ENCODE measurements at regions not wholly inside any gene's neighbourhood (a gene's known extent, or its start where the extent isn't known, plus 50 kb on each side); places are given as distances from the start of the nearest gene placed in this dataset.
"Not testable (repeated sequence)": the region's sequence is repeated elsewhere in the genome, so short reads cannot be mapped to it uniquely, and the experiment has no call there.

DNA sequence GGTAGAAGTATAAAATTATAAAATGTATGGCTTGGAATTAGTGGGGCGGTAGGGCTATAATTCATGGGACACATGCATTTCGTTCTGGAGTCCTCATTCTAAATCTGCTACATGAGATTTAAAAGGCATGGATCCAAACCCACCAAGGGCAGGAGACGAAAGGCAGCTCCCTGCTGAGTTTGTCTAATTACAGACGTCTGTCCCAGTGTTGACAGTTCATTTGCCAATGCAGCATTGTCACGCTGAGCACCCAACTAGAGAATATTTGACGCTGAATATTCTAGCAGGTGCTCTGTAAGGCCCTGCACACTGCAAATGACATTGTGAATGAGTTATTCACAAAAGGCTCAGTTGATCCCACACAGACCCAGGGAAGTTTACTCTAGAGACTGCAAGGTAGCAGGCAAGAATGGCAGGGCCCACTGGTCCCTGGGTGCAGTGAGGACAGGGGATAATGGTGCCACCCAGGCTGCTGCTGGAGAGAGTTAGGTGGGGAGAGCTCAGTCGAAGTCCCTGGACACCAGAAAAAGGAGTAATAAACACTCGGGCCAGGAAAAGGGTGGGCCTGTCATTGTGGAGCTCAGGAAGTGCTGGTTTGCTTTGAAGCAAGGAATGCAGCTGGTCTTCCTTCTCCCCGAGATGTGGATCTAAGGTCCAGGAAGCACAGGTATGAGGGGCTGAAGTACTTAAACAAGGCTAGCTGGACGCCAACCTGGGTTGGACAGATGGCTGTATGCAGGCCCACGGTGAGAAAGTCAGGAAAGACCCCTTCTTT, 75.0 kb upstream of the JCAD start:
- CTCF ChIA-PET, result interaction anchor here (0.7 kb wide), 1 partner anchor 19 kb away, joined by 3 read pairs; no protein-coding TSS in a partner anchor
- DNase-seq, result no peak

DNA sequence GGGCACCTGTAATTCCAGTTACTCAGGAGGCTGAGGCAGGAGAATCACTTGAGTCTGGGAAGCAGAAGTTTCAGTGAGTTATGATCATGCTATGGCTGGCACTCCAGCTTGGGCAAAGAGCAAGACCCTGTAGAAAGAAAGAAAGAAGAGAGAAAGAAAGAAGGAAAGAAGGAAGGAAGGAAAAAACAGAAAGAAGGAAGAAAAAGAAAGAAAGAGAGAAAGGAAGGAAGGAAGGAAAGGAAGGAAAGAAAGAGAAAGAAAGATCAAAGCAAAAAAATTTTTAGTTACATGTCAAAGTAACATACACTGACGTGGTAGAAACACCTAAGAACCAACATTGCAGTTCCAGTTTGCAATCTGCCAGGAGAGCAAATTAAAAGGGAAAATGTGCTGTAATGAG, 73.8 kb upstream of the JCAD start:
- Mint-ChIP-seq H3K4me3 (no peak overlapping the region), H3K9me3 (no peaks in the 10 kb centered on the region), H3K4me1 (no peaks in the 10 kb centered on the region), H3K36me3 (no peaks in the 10 kb centered on the region), H3K27me3 (peaks cover 38% of the 10 kb centered on the region), H3K27ac (no peak overlapping the region)
- no peak for DNase-seq
- CTCF ChIA-PET, result no interaction called here

More for the DNA sequence above, 75.0 kb upstream of the JCAD start:
- Mint-ChIP-seq H3K36me3 (no peaks in the 10 kb centered on the region), H3K4me1 (no peaks in the 10 kb centered on the region), H3K27me3 (peaks cover 44% of the 10 kb centered on the region), H3K4me3 (no peak overlapping the region), H3K27ac (no peak overlapping the region), H3K9me3 (no peaks in the 10 kb centered on the region)

- H3K36me3 Mint-ChIP-seq, H3K4me3 Mint-ChIP-seq, H3K4me1 Mint-ChIP-seq, H3K9me3 Mint-ChIP-seq, CTCF ChIA-PET, H3K27ac Mint-ChIP-seq, DNase-seq: not testable (repeated sequence)
- H3K27me3 Mint-ChIP-seq, result peaks cover 44% of the 10 kb centered on the region
These were observed 72.0 kb upstream of the JCAD start for GRCh38 chr10:30131369-30131768.

DNA sequence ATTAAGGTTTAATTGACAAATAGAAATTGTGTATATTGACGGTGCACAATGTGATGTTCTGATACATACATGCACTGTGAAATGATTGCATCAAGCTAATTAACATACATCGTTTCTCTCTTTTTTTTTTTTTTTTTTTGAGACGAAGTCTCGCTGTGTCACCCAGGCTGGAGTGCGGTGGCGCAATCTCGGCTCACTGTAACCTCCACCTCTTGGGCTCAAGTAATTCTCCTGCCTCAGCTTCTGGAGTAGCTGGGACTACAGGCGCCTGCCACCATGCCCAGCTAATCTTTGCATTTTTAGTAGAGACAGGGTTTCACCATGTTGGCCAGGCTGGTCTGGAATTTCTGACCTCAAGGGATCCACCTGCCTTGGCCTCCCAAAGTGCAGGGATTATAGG, 69.9 kb upstream of the JCAD start:
- DNase-seq, H3K4me3 Mint-ChIP-seq, H3K36me3 Mint-ChIP-seq, H3K4me1 Mint-ChIP-seq, CTCF ChIA-PET, H3K9me3 Mint-ChIP-seq, H3K27ac Mint-ChIP-seq: not testable (repeated sequence)
- peaks cover 42% of the 10 kb centered on the region for H3K27me3 Mint-ChIP-seq

GRCh38 chr10:30127120-30127541, 67.7 kb upstream of the JCAD start:
- Mint-ChIP-seq H3K9me3 (no peaks in the 10 kb centered on the region), H3K4me3 (no peak overlapping the region), H3K27me3 (peaks cover 28% of the 10 kb centered on the region), H3K4me1 (no peaks in the 10 kb centered on the region), H3K36me3 (no peaks in the 10 kb centered on the region), H3K27ac (no peak overlapping the region)
- CTCF ChIA-PET, result no interaction called here
- no peak for DNase-seq

DNA sequence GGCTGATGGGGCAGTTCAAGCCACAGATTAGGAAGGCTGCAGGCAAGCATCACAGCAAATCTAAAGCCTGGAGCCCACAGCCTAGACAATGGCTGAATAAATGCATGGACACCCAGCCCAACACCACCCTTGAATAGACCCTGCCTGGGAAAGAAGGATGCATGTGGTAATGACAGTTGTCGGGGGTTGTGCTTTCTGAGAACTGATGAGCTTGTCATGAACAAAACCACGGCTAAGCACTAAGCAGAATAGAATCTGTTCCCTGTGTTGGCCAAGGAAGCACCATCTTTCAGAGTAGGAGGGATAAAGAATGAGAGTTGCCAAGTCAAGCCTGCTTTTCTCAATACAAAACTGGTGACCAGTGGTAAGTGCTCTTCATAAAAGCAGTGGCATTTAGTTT, 66.1 kb upstream of the JCAD start:
- Mint-ChIP-seq H3K36me3 (no peaks in the 10 kb centered on the region), H3K4me3 (no peak overlapping the region), H3K4me1 (no peaks in the 10 kb centered on the region), H3K27ac (no peak overlapping the region), H3K27me3 (peaks cover 20% of the 10 kb centered on the region), H3K9me3 (no peaks in the 10 kb centered on the region)
- no peak for DNase-seq
- CTCF ChIA-PET, result interaction anchor here (0.8 kb wide), 1 partner anchor 108 kb away, joined by 3 read pairs; no protein-coding TSS in a partner anchor

GRCh38 chr10:30124704-30125103, 65.3 kb upstream of the JCAD start:
- no peak overlapping the region for H3K4me3 Mint-ChIP-seq
- CTCF ChIA-PET, result no interaction called here
- no peaks in the 10 kb centered on the region for H3K9me3 Mint-ChIP-seq

GRCh38 chr10:30121401-30121800, 62.0 kb upstream of the JCAD start:
- H3K36me3 Mint-ChIP-seq, result no peaks in the 10 kb centered on the region
- no peaks in the 10 kb centered on the region for H3K4me1 Mint-ChIP-seq
- H3K27me3 Mint-ChIP-seq, result peaks cover 7% of the 10 kb centered on the region
- CTCF ChIA-PET, result no interaction called here
- no peak for DNase-seq
- no peak overlapping the region for H3K27ac Mint-ChIP-seq
- no peak overlapping the region for H3K4me3 Mint-ChIP-seq
- H3K9me3 Mint-ChIP-seq, result no peaks in the 10 kb centered on the region

More at GRCh38 chr10:30124704-30125103, 65.3 kb upstream of the JCAD start:
- H3K27ac Mint-ChIP-seq, result no peak overlapping the region
- no peaks in the 10 kb centered on the region for H3K36me3 Mint-ChIP-seq
- H3K27me3 Mint-ChIP-seq, result peaks cover 16% of the 10 kb centered on the region
- DNase-seq, result no peak
- no peaks in the 10 kb centered on the region for H3K4me1 Mint-ChIP-seq

DNA sequence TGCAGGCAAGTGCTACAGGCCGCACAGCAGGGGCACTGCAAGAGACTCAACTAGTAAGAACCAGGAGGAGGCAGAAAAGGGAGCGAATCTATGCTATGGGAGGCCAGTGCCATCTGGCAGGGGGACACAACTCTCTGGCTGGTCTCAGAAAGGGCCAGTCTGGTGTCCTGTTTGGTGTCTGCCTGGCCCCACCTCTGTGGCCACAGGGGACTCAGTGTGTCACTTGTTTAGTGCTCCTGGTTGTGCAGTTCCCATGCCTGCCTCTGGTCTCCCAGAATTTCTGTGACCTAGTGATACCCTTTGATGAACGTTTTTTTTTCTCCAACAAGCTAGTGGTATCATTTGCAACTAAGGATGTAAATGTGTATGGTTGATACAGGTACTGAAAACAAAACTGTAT, 59.2 kb upstream of the JCAD start:
- H3K9me3 Mint-ChIP-seq, result no peaks in the 10 kb centered on the region
- H3K36me3 Mint-ChIP-seq, result no peaks in the 10 kb centered on the region
- CTCF ChIA-PET, result interaction anchor here (0.6 kb wide), 1 partner anchor 397 kb away, joined by 3 read pairs; no protein-coding TSS in a partner anchor
- H3K27me3 Mint-ChIP-seq, result peaks cover 16% of the 10 kb centered on the region
- no peak overlapping the region for H3K4me3 Mint-ChIP-seq
- H3K27ac Mint-ChIP-seq, result no peak overlapping the region
- H3K4me1 Mint-ChIP-seq, result peaks cover 8% of the 10 kb centered on the region
- DNase-seq, result no peak

DNA sequence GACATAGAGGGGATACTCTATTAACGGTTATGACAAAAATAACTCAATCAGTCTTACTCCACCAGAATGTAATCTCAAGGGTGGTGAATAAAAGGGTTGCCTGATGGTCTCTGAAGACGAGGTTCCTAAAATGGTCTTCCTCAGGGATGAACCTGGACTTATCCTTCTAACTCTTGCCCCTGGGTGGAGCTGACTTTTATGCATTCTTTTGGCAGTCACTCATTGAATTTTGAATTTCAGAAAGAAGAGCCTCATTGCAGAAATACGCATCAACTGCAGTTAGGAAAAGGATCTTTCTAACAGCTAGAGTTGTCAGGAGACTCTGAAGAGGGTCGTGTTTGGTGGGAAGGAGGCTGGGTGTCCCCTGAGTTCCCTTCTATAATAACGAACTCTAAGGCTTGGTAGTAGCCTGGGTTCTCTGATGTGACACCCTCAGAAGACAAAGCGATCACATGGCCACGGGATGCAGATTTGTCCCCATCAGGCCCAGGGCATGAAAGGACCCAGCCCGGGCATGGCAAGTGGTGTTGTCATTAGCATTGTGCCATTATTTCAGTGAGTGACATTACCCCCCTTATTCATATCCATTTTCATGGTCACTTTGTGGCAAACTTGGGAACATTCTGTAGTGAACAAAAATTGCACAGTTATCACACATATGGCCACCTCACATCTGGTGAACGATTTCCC, 58.6 kb upstream of the JCAD start:
- Mint-ChIP-seq H3K9me3 (no peaks in the 10 kb centered on the region), H3K4me1 (peaks cover 9% of the 10 kb centered on the region), H3K36me3 (no peaks in the 10 kb centered on the region), H3K27ac (no peak overlapping the region), H3K27me3 (peaks cover 20% of the 10 kb centered on the region), H3K4me3 (no peak overlapping the region)
- CTCF ChIA-PET, result interaction anchor here (0.6 kb wide), 1 partner anchor 396 kb away, joined by 3 read pairs; no protein-coding TSS in a partner anchor
- DNase-seq, result no peak

GRCh38 chr10:30116041-30116491, 56.7 kb upstream of the JCAD start:
- no peak overlapping the region for H3K4me3 Mint-ChIP-seq
- no peak overlapping the region for H3K27ac Mint-ChIP-seq
- DNase-seq, result no peak
- CTCF ChIA-PET, result no interaction called here
- H3K4me1 Mint-ChIP-seq, result peaks cover 9% of the 10 kb centered on the region
- peaks cover 20% of the 10 kb centered on the region for H3K27me3 Mint-ChIP-seq
- no peaks in the 10 kb centered on the region for H3K36me3 Mint-ChIP-seq
- no peaks in the 10 kb centered on the region for H3K9me3 Mint-ChIP-seq

DNA sequence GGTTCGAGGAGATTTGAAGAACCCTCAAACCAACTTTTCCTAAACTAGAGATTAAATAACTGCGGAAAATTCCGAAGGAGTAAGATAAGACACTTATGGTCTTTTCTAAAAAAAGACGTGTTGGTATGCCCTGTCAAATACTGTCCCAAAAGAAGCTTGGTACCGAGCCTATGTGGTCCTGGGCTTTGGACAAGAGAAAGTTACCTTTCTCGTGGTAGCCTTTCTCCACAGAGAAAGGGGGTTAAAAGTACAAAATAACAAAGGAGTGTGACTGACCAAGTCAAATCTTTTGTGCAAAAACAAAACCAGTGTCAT, 56.2 kb upstream of the JCAD start:
- Mint-ChIP-seq H3K9me3 (no peaks in the 10 kb centered on the region), H3K27me3 (peaks cover 20% of the 10 kb centered on the region), H3K4me1 (peaks cover 9% of the 10 kb centered on the region), H3K27ac (no peak overlapping the region), H3K4me3 (no peak overlapping the region), H3K36me3 (no peaks in the 10 kb centered on the region)
- no peak for DNase-seq
- CTCF ChIA-PET, result interaction anchor here (0.7 to 1.0 kb wide), 2 partner anchors 19 to 155 kb away, joined by 3 read pairs; no protein-coding TSS in a partner anchor

DNA sequence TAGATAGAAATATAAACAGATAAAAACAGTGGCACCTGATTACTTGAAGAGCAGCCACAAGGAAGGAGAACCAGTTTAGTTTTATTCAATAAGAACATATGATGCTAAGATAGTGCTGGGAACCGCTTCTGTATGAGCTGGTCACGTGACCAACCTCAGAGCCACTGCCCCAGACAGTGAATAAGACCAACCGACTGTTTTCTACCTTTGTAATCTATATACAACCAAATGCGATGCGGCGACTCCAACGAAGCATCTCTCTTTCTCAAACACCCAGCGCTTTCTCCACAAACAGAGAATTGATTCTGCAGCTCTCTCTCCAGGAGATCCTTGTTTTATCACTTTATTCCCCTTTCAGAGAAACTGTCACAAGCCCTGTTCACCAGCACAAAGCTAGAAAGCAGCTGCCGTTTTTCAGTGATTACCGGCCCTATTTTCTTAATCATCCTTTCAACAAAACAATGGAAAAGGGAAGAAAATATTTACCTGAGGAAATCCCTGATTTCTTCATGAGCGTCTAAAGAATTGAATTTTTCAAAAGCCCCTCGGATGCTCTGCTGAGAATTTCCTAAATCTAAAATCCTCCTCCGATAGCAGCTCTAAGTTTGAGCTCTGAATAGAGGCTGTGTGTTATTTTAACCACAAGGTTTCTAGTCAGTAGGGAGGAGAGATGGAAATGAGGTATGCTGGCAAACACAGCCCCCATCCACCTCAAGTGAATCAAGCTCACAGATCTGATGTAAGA, 55.7 kb upstream of the JCAD start:
- H3K9me3 Mint-ChIP-seq, result no peaks in the 10 kb centered on the region
- no peaks in the 10 kb centered on the region for H3K36me3 Mint-ChIP-seq
- peaks cover 20% of the 10 kb centered on the region for H3K27me3 Mint-ChIP-seq
- DNase-seq, result no peak
- CTCF ChIA-PET, result interaction anchor here (0.7 to 1.0 kb wide), 2 partner anchors 19 to 155 kb away, joined by 3 read pairs; no protein-coding TSS in a partner anchor
- no peak overlapping the region for H3K4me3 Mint-ChIP-seq
- peaks cover 9% of the 10 kb centered on the region for H3K4me1 Mint-ChIP-seq
- no peak overlapping the region for H3K27ac Mint-ChIP-seq

GRCh38 chr10:30114401-30114800, 55.0 kb upstream of the JCAD start:
- CTCF ChIA-PET, result interaction anchor here (1.0 kb wide), 1 partner anchor 20 kb away, joined by 3 read pairs; no protein-coding TSS in a partner anchor
- no peak for DNase-seq
- Mint-ChIP-seq H3K27me3 (peaks cover 20% of the 10 kb centered on the region), H3K4me3 (no peak overlapping the region), H3K27ac (no peak overlapping the region), H3K9me3 (no peaks in the 10 kb centered on the region), H3K36me3 (no peaks in the 10 kb centered on the region), H3K4me1 (peaks cover 9% of the 10 kb centered on the region)
